Endothelial cell of umbilical vein (primary cell): ENCODE measurements at regions not wholly inside any gene's neighbourhood (a gene's known extent, or its start where the extent isn't known, plus 50 kb on each side); places are given as distances from the start of the nearest gene placed in this dataset.

Experiments used
- BruUV-seq: library from RNA; stranded (reverse); fragments of 400-500 nt; replicated peaks from 2 replicates; lab custom pipeline; 2021; lab: Mats Ljungman, UMichigan
- CTCF ChIA-PET: fragments of 300-600, 350-600 bp; sonication (Branson Sonifier 250); formaldehyde crosslinking; loops from one replicate; lab custom pipeline; 2021; ENCODE audit warnings: antibody characterized with exemption, inconsistent platforms; lab: Charles Lee
- POLR2A ChIA-PET: fragments of 300-600, 350-600 bp; sonication (Branson Sonifier 250); formaldehyde crosslinking; loops from one replicate; lab custom pipeline; 2021; ENCODE audit warnings: antibody characterized with exemption, inconsistent platforms; lab: Charles Lee
- DNase-seq: peaks from one replicate; pipeline ENCODE4 v3.0.0-alpha.2; 2011; ENCODE audit warnings: low read depth, low spot score
- FAIRE-seq: peaks from 2 replicates; lab custom pipeline; 2011; peaks lifted over from hg19 to GRCh38; lab: Jason Lieb, UNC
- H2AFZ ChIP-seq: 2 replicates; pipeline ENCODE4 v1.6.0; 2012; ENCODE audit warnings: low read depth, low read length, control low read depth, inconsistent platforms
- H3K27ac ChIP-seq: 2 replicates; pipeline ENCODE4 v1.5.1; 2011; ENCODE audit warnings: low read depth, mild to moderate bottlenecking, control low read depth, low read length, moderate library complexity; ENCODE audit not compliant: insufficient read depth
- H3K27me3 ChIP-seq, 2 experiments: 2 replicates each; pipeline versions ENCODE4 v1.6.0 to v1.6.1; 2011; ENCODE audit warnings: low read length in 2 of 2, mixed read lengths in 1 of 2; ENCODE audit not compliant: control insufficient read depth in 2 of 2, insufficient read depth in 2 of 2
- H3K36me3 ChIP-seq, 2 experiments: 2 replicates in 1 of 2; 3 replicates in 1 of 2; pipeline ENCODE4 v1.5.1; 2011; ENCODE audit warnings: low read length in 2 of 2, mild to moderate bottlenecking in 1 of 2, moderate library complexity in 1 of 2; ENCODE audit not compliant: control insufficient read depth in 2 of 2, insufficient read depth in 2 of 2; ENCODE audit errors: extremely low read depth in 1 of 2
- H3K4me1 ChIP-seq: 3 replicates; pipeline ENCODE4 v1.5.1; 2011; ENCODE audit warnings: mild to moderate bottlenecking, low read length; ENCODE audit not compliant: control insufficient read depth, insufficient read depth; ENCODE audit errors: extremely low read depth
- H3K4me2 ChIP-seq: 2 replicates; pipeline ENCODE4 v1.6.1; 2011; ENCODE audit warnings: low read length, control low read depth, mixed read lengths; ENCODE audit not compliant: insufficient read depth
- H3K4me3 ChIP-seq, 3 experiments: fragments of 200-600 bp in 1 of 3; sonication (generic), shearing (Covaris generic) in 1 of 3; replicated peaks in 1 of 3; 2 replicates each; pipeline ENCODE4 v1.5.1; 2011 to 2016; ENCODE audit warnings: control low read depth in 3 of 3, low read length in 3 of 3, mild to moderate bottlenecking in 2 of 3, inconsistent platforms in 1 of 3, low read depth in 1 of 3, moderate library complexity in 1 of 3; ENCODE audit not compliant: insufficient read depth in 1 of 3
- H3K79me2 ChIP-seq: 2 replicates; pipeline ENCODE4 v1.6.0; 2012; ENCODE audit warnings: low read length, inconsistent platforms; ENCODE audit not compliant: control insufficient read depth, insufficient read depth
- H3K9ac ChIP-seq: replicated peaks from 2 replicates; pipeline ENCODE3; 2011; ENCODE audit warnings: low read length, control low read depth; ENCODE audit not compliant: insufficient read depth; ENCODE audit errors: extremely low read depth
- H3K9me1 ChIP-seq: replicated peaks from 3 replicates; pipeline ENCODE4 v1.6.0; 2011; ENCODE audit warnings: mild to moderate bottlenecking, low read length; ENCODE audit not compliant: control insufficient read depth, insufficient read depth; ENCODE audit errors: extremely low read depth
- H3K9me3 ChIP-seq: replicated peaks from 2 replicates; pipeline ENCODE4 v1.5.1; 2012; ENCODE audit warnings: low read length, inconsistent platforms; ENCODE audit not compliant: control insufficient read depth, insufficient read depth
- H4K20me1 ChIP-seq: replicated peaks from 2 replicates; pipeline ENCODE3; 2011; ENCODE audit warnings: mild to moderate bottlenecking, low read length; ENCODE audit not compliant: control insufficient read depth, insufficient read depth; ENCODE audit errors: extremely low read depth
- EZH2 ChIP-seq: IDR thresholded peaks from 2 replicates; pipeline ENCODE4 v1.6.1; 2012; ENCODE audit warnings: borderline replicate concordance, low read depth, mild to moderate bottlenecking, moderate library complexity, low read length, inconsistent platforms; ENCODE audit not compliant: severe bottlenecking
- FOS ChIP-seq: IDR thresholded peaks from 2 replicates; pipeline ENCODE4 v1.6.1; 2011; ENCODE audit warnings: mild to moderate bottlenecking, low read length, moderate library complexity, borderline replicate concordance; ENCODE audit not compliant: insufficient read depth
- GATA2 ChIP-seq: IDR thresholded peaks from 2 replicates; pipeline ENCODE4 v1.7.0; 2011; ENCODE audit warnings: low read depth, mild to moderate bottlenecking, moderate library complexity, mixed read lengths, low read length; ENCODE audit not compliant: insufficient read length, insufficient read depth
- JUN ChIP-seq: IDR thresholded peaks from 2 replicates; pipeline ENCODE4 v1.6.1; 2011; ENCODE audit warnings: borderline replicate concordance, low read depth; ENCODE audit not compliant: insufficient read length, insufficient read depth
- MYC ChIP-seq: IDR thresholded peaks from one replicate; pipeline ENCODE4 v1.6.1; 2011; ENCODE audit warnings: mild to moderate bottlenecking, low read depth, low read length
- POLR2A ChIP-seq: IDR thresholded peaks from 2 replicates; pipeline ENCODE4 v1.6.1; 2012; ENCODE audit warnings: low read depth, mild to moderate bottlenecking, control low read depth, low read length
- POLR2AphosphoS5 ChIP-seq: IDR thresholded peaks from 2 replicates; pipeline ENCODE4 v1.6.1; 2012; ENCODE audit warnings: low read depth, mild to moderate bottlenecking, control low read depth, low read length, moderate library complexity; ENCODE audit not compliant: insufficient read depth
- dilution Hi-C: fragments of 300-500 bp; cut with MboI; formaldehyde crosslinking; loops from one replicate; pipeline ENCODE4 v1.15.0; 2019; ENCODE audit warnings: low sequenced_read_pairs; ENCODE audit not compliant: extremely low pct_ligation_motif_present
- intact Hi-C: fragments of 100-400 bp; cut with micrococcal nuclease; formaldehyde crosslinking; loops from one replicate; pipeline ENCODE4 v1.10.0; 2022
- TF ChIP-seq, protein P1 (sequence below): IDR thresholded peaks from 2 replicates; pipeline ENCODE4 v1.6.1; 2011; ENCODE audit not compliant: insufficient read depth, insufficient read length
- TF ChIP-seq, protein P2 (sequence below), 2 donors: IDR thresholded peaks; 1 replicate in 1 of 2; 2 replicates in 1 of 2; pipeline ENCODE4 v1.5.1; 2011; ENCODE audit warnings: low read length in 2 of 2, mild to moderate bottlenecking in 2 of 2, moderate library complexity in 2 of 2, control low read depth in 1 of 2, inconsistent platforms in 1 of 2, low read depth in 1 of 2; ENCODE audit not compliant: insufficient read depth in 1 of 2; ENCODE audit errors: extremely low read depth in 1 of 2

DNA sequence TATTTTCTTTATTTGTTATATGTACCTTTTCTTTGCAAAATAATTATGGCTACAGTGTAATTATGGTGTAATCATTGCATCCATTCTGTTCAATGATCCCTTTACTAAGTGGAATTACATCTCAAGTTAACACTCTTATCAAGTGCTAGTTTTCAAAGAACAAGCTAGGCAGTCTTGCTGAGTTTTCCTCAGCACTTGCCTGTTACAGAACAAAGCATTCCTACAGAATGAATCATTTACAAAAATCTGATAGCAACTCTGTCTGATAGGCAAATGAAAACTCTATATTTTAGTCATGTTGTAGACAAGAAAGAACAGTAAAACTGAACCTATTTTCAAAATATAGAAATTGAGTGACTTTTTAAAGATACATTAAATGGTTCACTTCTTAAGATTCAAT lies 109.8 kb upstream of the POU3F2 start:
- no peak for DNase-seq
- Histone ChIP-seq H3K4me1 (no peaks in the 10 kb centered on the region), H3K79me2 (no peaks in the 10 kb centered on the region), H3K9ac (no peak overlapping the region), H2AFZ (no peak overlapping the region), H3K9me1 (no peaks in the 10 kb centered on the region), H4K20me1 (no peaks in the 10 kb centered on the region), H3K27me3 (no peaks in the 10 kb centered on the region), H3K27ac (no peak overlapping the region), H3K9me3 (no peaks in the 10 kb centered on the region), H3K4me2 (no peak overlapping the region), H3K4me3 (no peak overlapping the region), H3K36me3 (no peaks in the 10 kb centered on the region)
- intact Hi-C loops = no loop called here
- ChIA-PET CTCF (no interaction called here), POLR2A (no interaction called here)
- no peak for TF ChIP-seq MYC
- TF ChIP-seq FOS = no peak
- no peak for TF ChIP-seq EZH2
- no peak for TF ChIP-seq POLR2A
- no peak for TF ChIP-seq GATA2
- TF ChIP-seq JUN = no peak
- TF ChIP-seq, protein P1, sequence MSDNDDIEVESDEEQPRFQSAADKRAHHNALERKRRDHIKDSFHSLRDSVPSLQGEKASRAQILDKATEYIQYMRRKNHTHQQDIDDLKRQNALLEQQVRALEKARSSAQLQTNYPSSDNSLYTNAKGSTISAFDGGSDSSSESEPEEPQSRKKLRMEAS = no peak
- TF ChIP-seq, protein P2, sequence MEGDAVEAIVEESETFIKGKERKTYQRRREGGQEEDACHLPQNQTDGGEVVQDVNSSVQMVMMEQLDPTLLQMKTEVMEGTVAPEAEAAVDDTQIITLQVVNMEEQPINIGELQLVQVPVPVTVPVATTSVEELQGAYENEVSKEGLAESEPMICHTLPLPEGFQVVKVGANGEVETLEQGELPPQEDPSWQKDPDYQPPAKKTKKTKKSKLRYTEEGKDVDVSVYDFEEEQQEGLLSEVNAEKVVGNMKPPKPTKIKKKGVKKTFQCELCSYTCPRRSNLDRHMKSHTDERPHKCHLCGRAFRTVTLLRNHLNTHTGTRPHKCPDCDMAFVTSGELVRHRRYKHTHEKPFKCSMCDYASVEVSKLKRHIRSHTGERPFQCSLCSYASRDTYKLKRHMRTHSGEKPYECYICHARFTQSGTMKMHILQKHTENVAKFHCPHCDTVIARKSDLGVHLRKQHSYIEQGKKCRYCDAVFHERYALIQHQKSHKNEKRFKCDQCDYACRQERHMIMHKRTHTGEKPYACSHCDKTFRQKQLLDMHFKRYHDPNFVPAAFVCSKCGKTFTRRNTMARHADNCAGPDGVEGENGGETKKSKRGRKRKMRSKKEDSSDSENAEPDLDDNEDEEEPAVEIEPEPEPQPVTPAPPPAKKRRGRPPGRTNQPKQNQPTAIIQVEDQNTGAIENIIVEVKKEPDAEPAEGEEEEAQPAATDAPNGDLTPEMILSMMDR (IDR thresholded peaks at IDR 0.05; ENCODE audit: extremely low read depth in 1 of 2, insufficient read depth in 1 of 2, low read depth in 1 of 2, low read length in 2 of 2) = no peak
- TF ChIP-seq POLR2AphosphoS5 = no peak
- BruUV-seq = no TSS peak
- dilution Hi-C loops = no loop called here
- no peak for FAIRE-seq
